ENCODE measurements at regions not wholly inside any gene's neighbourhood (a gene's known extent, or its start where the extent isn't known, plus 50 kb on each side); places are given as distances from the start of the nearest gene placed in this dataset.

- DNase-seq (ENCODE audit: low read depth) = no peak
- TF ChIP-seq CTCF (IDR thresholded peaks at IDR 0.05; ENCODE audit: insufficient read depth, low read length) = no peak
- H3K4me3 ChIP-seq (ENCODE audit: low read depth, low read length) = no peak overlapping the region
These were observed 118.7 kb downstream of the RGS2 start for GRCh38 chr1:192927496-192927895.

GRCh38 chr1:192929597-192929996 lies 120.8 kb downstream of the RGS2 start:
- H3K4me3 ChIP-seq (ENCODE audit: low read depth, low read length) = no peak overlapping the region
- no peak for TF ChIP-seq CTCF (IDR thresholded peaks at IDR 0.05; ENCODE audit: insufficient read depth, low read length)
- DNase-seq (ENCODE audit: low read depth) = no peak

- no peak for DNase-seq (ENCODE audit: low read depth)
- no peak for TF ChIP-seq CTCF (IDR thresholded peaks at IDR 0.05; ENCODE audit: insufficient read depth, low read length)
- H3K4me3 ChIP-seq (ENCODE audit: low read depth, low read length) = no peak overlapping the region
These were observed 124.9 kb downstream of the RGS2 start for GRCh38 chr1:192933744-192934143.

GRCh38 chr1:192936313-192937018 lies 122.7 kb downstream of the UCHL5 start:
- no peak for TF ChIP-seq CTCF (IDR thresholded peaks at IDR 0.05; ENCODE audit: insufficient read depth, low read length)
- no peak overlapping the region for H3K4me3 ChIP-seq (ENCODE audit: low read depth, low read length)
- DNase-seq (ENCODE audit: low read depth) = no peak

GRCh38 chr1:192937128-192937527 lies 122.0 kb downstream of the UCHL5 start:
- DNase-seq (ENCODE audit: low read depth) = no peak
- no peak overlapping the region for H3K4me3 ChIP-seq (ENCODE audit: low read depth, low read length)
- no peak for TF ChIP-seq CTCF (IDR thresholded peaks at IDR 0.05; ENCODE audit: insufficient read depth, low read length)

GRCh38 chr1:192939440-192939839 lies 119.7 kb downstream of the UCHL5 start:
- DNase-seq (ENCODE audit: low read depth) = no peak
- TF ChIP-seq CTCF (IDR thresholded peaks at IDR 0.05; ENCODE audit: insufficient read depth, low read length) = no peak
- no peak overlapping the region for H3K4me3 ChIP-seq (ENCODE audit: low read depth, low read length)

- DNase-seq (ENCODE audit: low read depth) = no peak
- TF ChIP-seq CTCF (IDR thresholded peaks at IDR 0.05; ENCODE audit: insufficient read depth, low read length) = no peak
- no peak overlapping the region for H3K4me3 ChIP-seq (ENCODE audit: low read depth, low read length)
These were observed 118.5 kb downstream of the UCHL5 start for GRCh38 chr1:192940658-192941057.
